ENCODE measurements at regions not wholly inside any gene's neighbourhood (a gene's known extent, or its start where the extent isn't known, plus 50 kb on each side); places are given as distances from the start of the nearest gene placed in this dataset.
"Not testable (repeated sequence)": the region's sequence is repeated elsewhere in the genome, so short reads cannot be mapped to it uniquely, and the experiment has no call there.

DNA sequence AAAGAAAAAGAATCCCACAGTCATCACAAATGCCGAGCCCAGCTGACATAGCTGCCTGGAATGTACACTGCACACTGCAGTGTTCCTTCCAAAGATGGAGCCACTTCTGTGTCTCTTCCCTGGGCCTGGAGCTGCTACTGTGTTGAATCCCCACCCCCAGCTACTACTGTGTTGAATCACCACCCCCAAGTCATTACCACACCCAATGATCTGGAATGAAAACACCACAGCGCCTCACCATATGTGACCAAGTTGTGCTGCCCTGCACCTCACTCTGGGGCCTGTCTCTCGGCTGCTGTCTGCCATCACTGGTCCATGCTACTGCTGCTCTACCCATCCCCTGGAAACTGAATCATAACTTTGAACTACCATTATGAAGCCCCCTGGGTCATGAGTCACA, 861.2 kb downstream of the UQCRFS1 start:
- H3K9me3 ChIP-seq (ENCODE audit: low read length): no peaks in the 10 kb centered on the region
- H3K4me1 ChIP-seq (ENCODE audit: insufficient read depth, low read length): no peaks in the 10 kb centered on the region
- no peak overlapping the region for H2AFZ ChIP-seq (ENCODE audit: low read depth, low read length)
- no peaks in the 10 kb centered on the region for H3K27me3 ChIP-seq (ENCODE audit: insufficient read depth, low read length)
- H3K36me3 ChIP-seq (ENCODE audit: insufficient read depth, low read length): no peaks in the 10 kb centered on the region
- no peak overlapping the region for H3K4me3 ChIP-seq (ENCODE audit: low read length)

GRCh38 chr19:28351321-28351720, 861.6 kb downstream of the UQCRFS1 start:
- not testable (repeated sequence) for H3K4me1 ChIP-seq (ENCODE audit: insufficient read depth, low read length); H3K9me3 ChIP-seq (ENCODE audit: low read length); H3K4me3 ChIP-seq (ENCODE audit: low read length)

DNA sequence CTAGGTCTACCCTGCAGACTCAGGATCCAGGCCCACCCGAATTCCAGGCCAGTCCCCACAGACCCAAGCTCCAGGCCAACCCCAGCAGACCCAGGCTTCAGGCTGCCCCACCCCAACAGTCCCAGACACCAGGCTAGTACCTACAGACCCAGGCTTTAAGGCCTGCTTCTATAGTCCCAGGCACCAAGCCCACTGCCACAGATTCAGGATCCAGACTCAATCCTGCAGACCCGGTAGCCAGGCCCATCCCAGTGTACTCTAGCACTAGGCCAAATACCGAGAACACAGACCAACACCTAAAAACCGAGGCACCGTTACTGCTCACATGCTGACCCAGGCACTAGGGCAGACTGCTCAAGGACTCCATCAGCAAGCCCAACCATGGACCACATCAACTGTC, 862.3 kb downstream of the UQCRFS1 start:
- H3K4me3 ChIP-seq (ENCODE audit: low read length): no peak overlapping the region
- H3K4me1 ChIP-seq (ENCODE audit: insufficient read depth, low read length): no peaks in the 10 kb centered on the region
- no peaks in the 10 kb centered on the region for H3K36me3 ChIP-seq (ENCODE audit: insufficient read depth, low read length)
- no peaks in the 10 kb centered on the region for H3K27me3 ChIP-seq (ENCODE audit: insufficient read depth, low read length)
- H3K9me3 ChIP-seq (ENCODE audit: low read length): no peaks in the 10 kb centered on the region
- no peak overlapping the region for H2AFZ ChIP-seq (ENCODE audit: low read depth, low read length)

More at GRCh38 chr19:28351321-28351720, 861.6 kb downstream of the UQCRFS1 start:
- not testable (repeated sequence) for H3K27me3 ChIP-seq (ENCODE audit: insufficient read depth, low read length); H3K36me3 ChIP-seq (ENCODE audit: insufficient read depth, low read length); H2AFZ ChIP-seq (ENCODE audit: low read depth, low read length)

- Histone ChIP-seq H3K4me1 (ENCODE audit: insufficient read depth, low read length) (no peaks in the 10 kb centered on the region), H3K27me3 (ENCODE audit: insufficient read depth, low read length) (no peaks in the 10 kb centered on the region), H2AFZ (ENCODE audit: low read depth, low read length) (no peak overlapping the region), H3K4me3 (ENCODE audit: low read length) (no peak overlapping the region), H3K36me3 (ENCODE audit: insufficient read depth, low read length) (no peaks in the 10 kb centered on the region), H3K9me3 (ENCODE audit: low read length) (no peaks in the 10 kb centered on the region)
Measured at GRCh38 chr19:28350037-28350436, 862.9 kb downstream of the UQCRFS1 start.

GRCh38 chr19:28349604-28350003, 863.3 kb downstream of the UQCRFS1 start:
- Histone ChIP-seq H2AFZ (ENCODE audit: low read depth, low read length) (no peak overlapping the region), H3K27me3 (ENCODE audit: insufficient read depth, low read length) (no peaks in the 10 kb centered on the region), H3K9me3 (ENCODE audit: low read length) (no peaks in the 10 kb centered on the region), H3K4me3 (ENCODE audit: low read length) (no peak overlapping the region), H3K36me3 (ENCODE audit: insufficient read depth, low read length) (no peaks in the 10 kb centered on the region), H3K4me1 (ENCODE audit: insufficient read depth, low read length) (no peaks in the 10 kb centered on the region)

DNA sequence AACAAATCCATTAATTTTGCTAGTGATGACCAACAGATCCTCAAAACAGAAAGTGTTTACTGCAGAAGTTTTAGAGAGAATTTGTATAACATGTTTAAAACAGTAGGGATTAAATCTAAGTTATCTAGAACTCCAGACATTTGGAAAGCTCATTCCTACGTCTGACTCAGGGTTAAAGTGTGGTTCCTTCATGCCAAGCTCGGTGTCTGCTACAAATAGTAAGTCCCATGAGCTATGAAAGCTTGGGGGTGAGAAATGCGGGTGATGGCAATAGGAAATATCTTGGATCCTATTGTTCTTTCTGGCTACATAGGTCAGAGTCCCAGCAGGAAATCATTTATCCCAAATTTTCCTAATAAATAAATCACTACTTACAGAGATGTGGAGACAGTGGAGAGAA, 867.1 kb downstream of the UQCRFS1 start:
- H3K36me3 ChIP-seq (ENCODE audit: insufficient read depth, low read length): no peaks in the 10 kb centered on the region
- H3K4me3 ChIP-seq (ENCODE audit: low read length): no peak overlapping the region
- no peaks in the 10 kb centered on the region for H3K27me3 ChIP-seq (ENCODE audit: insufficient read depth, low read length)
- no peaks in the 10 kb centered on the region for H3K4me1 ChIP-seq (ENCODE audit: insufficient read depth, low read length)
- no peaks in the 10 kb centered on the region for H3K9me3 ChIP-seq (ENCODE audit: low read length)
- H2AFZ ChIP-seq (ENCODE audit: low read depth, low read length): no peak overlapping the region

- Histone ChIP-seq H3K4me3 (ENCODE audit: low read length) (no peak overlapping the region), H3K9me3 (ENCODE audit: low read length) (no peaks in the 10 kb centered on the region), H2AFZ (ENCODE audit: low read depth, low read length) (no peak overlapping the region), H3K36me3 (ENCODE audit: insufficient read depth, low read length) (no peaks in the 10 kb centered on the region), H3K27me3 (ENCODE audit: insufficient read depth, low read length) (no peaks in the 10 kb centered on the region), H3K4me1 (ENCODE audit: insufficient read depth, low read length) (no peaks in the 10 kb centered on the region)
Measured at GRCh38 chr19:28341810-28342350, 871.1 kb downstream of the UQCRFS1 start.

DNA sequence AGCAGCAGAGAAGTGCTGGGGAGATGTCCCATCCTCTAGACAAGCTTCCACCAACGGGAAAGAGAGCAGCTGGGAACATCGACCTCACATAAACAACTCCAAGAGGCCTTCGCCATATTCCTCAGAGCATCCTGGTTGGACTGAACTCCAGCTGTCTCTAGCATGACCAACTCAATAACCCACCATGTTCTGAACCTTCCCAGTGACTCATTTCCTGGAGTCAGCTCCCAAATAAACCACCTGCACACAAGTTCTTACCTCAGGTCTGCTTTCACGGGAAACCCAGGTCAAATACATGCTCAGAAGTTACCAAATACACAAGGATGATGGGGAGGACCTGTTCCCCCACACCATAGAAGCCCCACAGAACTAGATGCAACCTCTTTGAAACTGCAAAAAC, 878.5 kb downstream of the UQCRFS1 start:
- H3K36me3 ChIP-seq (ENCODE audit: insufficient read depth, low read length): no peaks in the 10 kb centered on the region
- no peak overlapping the region for H2AFZ ChIP-seq (ENCODE audit: low read depth, low read length)
- H3K4me1 ChIP-seq (ENCODE audit: insufficient read depth, low read length): no peaks in the 10 kb centered on the region
- H3K4me3 ChIP-seq (ENCODE audit: low read length): no peak overlapping the region
- no peaks in the 10 kb centered on the region for H3K9me3 ChIP-seq (ENCODE audit: low read length)
- no peaks in the 10 kb centered on the region for H3K27me3 ChIP-seq (ENCODE audit: insufficient read depth, low read length)

- Histone ChIP-seq H3K9me3 (ENCODE audit: low read length) (no peaks in the 10 kb centered on the region), H3K4me1 (ENCODE audit: insufficient read depth, low read length) (no peaks in the 10 kb centered on the region)
Measured at GRCh38 chr19:28333909-28334308, 879.0 kb downstream of the UQCRFS1 start.

DNA sequence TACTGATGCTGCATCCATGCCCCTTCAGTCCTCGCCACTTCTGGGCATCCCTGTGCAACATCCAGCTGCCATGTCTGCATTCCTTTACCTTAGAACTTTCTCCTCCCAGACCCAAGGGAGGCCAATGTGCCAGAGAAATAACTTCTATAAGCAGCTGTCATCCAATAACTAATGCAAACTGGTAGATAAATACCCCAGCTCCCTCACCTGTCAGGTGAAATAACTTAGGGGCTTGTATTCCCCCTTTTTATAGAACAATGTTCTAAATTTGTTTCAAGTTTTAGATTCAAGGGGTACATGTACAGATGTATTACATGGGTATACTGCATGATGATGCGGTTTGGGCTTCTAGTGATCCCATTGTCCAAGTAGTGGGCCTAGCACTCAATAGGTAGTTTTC, 880.1 kb downstream of the UQCRFS1 start:
- Histone ChIP-seq H3K4me1 (ENCODE audit: insufficient read depth, low read length) (no peaks in the 10 kb centered on the region), H2AFZ (ENCODE audit: low read depth, low read length) (no peak overlapping the region), H3K4me3 (ENCODE audit: low read length) (no peak overlapping the region), H3K36me3 (ENCODE audit: insufficient read depth, low read length) (no peaks in the 10 kb centered on the region), H3K9me3 (ENCODE audit: low read length) (no peaks in the 10 kb centered on the region), H3K27me3 (ENCODE audit: insufficient read depth, low read length) (no peaks in the 10 kb centered on the region)

More at GRCh38 chr19:28333909-28334308, 879.0 kb downstream of the UQCRFS1 start:
- no peak overlapping the region for H2AFZ ChIP-seq (ENCODE audit: low read depth, low read length)
- H3K27me3 ChIP-seq (ENCODE audit: insufficient read depth, low read length): no peaks in the 10 kb centered on the region
- no peak overlapping the region for H3K4me3 ChIP-seq (ENCODE audit: low read length)
- no peaks in the 10 kb centered on the region for H3K36me3 ChIP-seq (ENCODE audit: insufficient read depth, low read length)

DNA sequence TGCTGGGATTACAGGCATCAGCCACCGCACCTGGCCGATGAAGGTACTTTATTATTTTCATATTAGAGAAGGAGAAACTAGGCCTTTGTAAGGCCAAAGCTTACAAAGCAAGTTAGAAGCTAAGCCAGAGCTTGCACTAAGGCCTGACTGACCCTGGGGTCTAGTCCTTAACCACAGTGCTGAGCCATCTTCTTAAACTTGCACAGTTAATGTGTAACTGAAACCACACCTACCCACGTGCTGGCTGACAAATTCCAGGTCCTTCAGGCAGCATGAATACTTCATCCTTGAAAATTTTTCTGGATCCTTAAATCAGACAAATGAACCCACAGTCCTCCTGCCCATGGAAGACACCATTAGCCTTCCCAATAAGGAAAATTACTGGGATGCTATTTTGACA, 880.6 kb downstream of the UQCRFS1 start:
- H3K4me3 ChIP-seq (ENCODE audit: low read length): no peak overlapping the region

GRCh38 chr19:28331596-28331995, 881.4 kb downstream of the UQCRFS1 start:
- Histone ChIP-seq H2AFZ (ENCODE audit: low read depth, low read length) (no peak overlapping the region), H3K36me3 (ENCODE audit: insufficient read depth, low read length) (no peaks in the 10 kb centered on the region), H3K4me3 (ENCODE audit: low read length) (no peak overlapping the region), H3K27me3 (ENCODE audit: insufficient read depth, low read length) (no peaks in the 10 kb centered on the region), H3K4me1 (ENCODE audit: insufficient read depth, low read length) (no peaks in the 10 kb centered on the region), H3K9me3 (ENCODE audit: low read length) (no peaks in the 10 kb centered on the region)

More for the DNA sequence above, 880.6 kb downstream of the UQCRFS1 start:
- H3K27me3 ChIP-seq (ENCODE audit: insufficient read depth, low read length): no peaks in the 10 kb centered on the region
- H2AFZ ChIP-seq (ENCODE audit: low read depth, low read length): no peak overlapping the region
- H3K36me3 ChIP-seq (ENCODE audit: insufficient read depth, low read length): no peaks in the 10 kb centered on the region
- H3K4me1 ChIP-seq (ENCODE audit: insufficient read depth, low read length): no peaks in the 10 kb centered on the region
- no peaks in the 10 kb centered on the region for H3K9me3 ChIP-seq (ENCODE audit: low read length)

DNA sequence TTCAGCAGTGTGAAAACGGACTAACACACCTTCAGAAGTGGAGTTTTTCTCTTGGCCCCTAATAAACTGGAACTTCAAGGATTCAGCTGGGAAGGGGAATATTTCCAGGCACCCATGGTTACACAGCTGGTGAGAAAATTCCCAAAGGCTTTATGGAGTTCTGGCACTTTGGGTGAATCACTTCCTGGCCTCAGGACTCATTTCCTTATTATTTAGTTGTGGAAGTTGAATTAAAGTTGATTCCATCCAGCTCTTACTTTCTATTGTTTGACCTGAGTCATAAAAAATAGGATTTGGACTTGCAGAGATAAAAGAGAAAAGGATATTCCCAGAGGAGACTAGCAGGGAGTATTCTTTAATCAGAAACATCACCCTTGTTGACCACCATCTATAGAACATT, 882.1 kb downstream of the UQCRFS1 start:
- no peaks in the 10 kb centered on the region for H3K9me3 ChIP-seq (ENCODE audit: low read length)
- no peaks in the 10 kb centered on the region for H3K27me3 ChIP-seq (ENCODE audit: insufficient read depth, low read length)
- H2AFZ ChIP-seq (ENCODE audit: low read depth, low read length): no peak overlapping the region
- H3K4me3 ChIP-seq (ENCODE audit: low read length): no peak overlapping the region
- no peaks in the 10 kb centered on the region for H3K36me3 ChIP-seq (ENCODE audit: insufficient read depth, low read length)
- no peaks in the 10 kb centered on the region for H3K4me1 ChIP-seq (ENCODE audit: insufficient read depth, low read length)

DNA sequence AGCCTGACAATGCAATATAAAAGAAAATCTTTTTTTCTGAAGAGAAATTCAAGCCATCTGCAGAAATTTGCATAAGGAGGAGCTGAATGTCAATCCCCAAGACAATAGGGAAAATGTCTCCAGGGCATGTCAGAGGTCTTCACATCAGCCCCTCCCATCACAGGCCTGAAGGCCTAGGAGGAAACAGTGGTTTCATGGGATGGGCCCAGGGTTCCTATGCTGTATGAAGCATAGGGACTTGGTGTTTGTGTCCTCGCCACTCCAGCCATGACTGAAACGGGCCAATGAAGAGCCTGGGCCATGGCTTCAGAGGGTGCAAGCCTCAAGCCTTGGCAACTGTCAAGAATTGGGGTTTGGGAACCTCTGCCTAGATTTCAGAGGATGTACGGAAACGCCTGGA, 883.5 kb downstream of the UQCRFS1 start:
- no peaks in the 10 kb centered on the region for H3K4me1 ChIP-seq (ENCODE audit: insufficient read depth, low read length)
- H3K9me3 ChIP-seq (ENCODE audit: low read length): no peaks in the 10 kb centered on the region
- H3K4me3 ChIP-seq (ENCODE audit: low read length): no peak overlapping the region
- H3K27me3 ChIP-seq (ENCODE audit: insufficient read depth, low read length): no peaks in the 10 kb centered on the region
- H3K36me3 ChIP-seq (ENCODE audit: insufficient read depth, low read length): no peaks in the 10 kb centered on the region
- no peak overlapping the region for H2AFZ ChIP-seq (ENCODE audit: low read depth, low read length)

Data from neuron (in vitro differentiated cells).